Breast epithelium (tissue), 4 donors: ENCODE measurements at regions not wholly inside any gene's neighbourhood (a gene's known extent, or its start where the extent isn't known, plus 50 kb on each side); places are given as distances from the start of the nearest gene placed in this dataset.

ENCODE experiments used
- DNase-seq, 2 donors: peaks; one replicate each; pipeline ENCODE4 v3.0.0-alpha.2; 2019; ENCODE audit warnings: low spot score in 2 of 2
- H3K27ac ChIP-seq, 2 donors: fragments of 200-600 bp; sonication (generic) in 1 of 2; one replicate each; pipeline ENCODE4 v1.5.1; 2016 to 2019; ENCODE audit warnings: mild to moderate bottlenecking in 1 of 2
- H3K27me3 ChIP-seq, 2 donors: fragments of 200-600 bp; sonication (generic) in 1 of 2; one replicate each; pipeline versions ENCODE4 v1.5.1 to v1.6.0; 2017 to 2019; ENCODE audit warnings: control low read depth in 1 of 2, mild to moderate bottlenecking in 1 of 2
- H3K36me3 ChIP-seq: fragments of 200-600 bp; one replicate; pipeline ENCODE4 v1.5.1; 2019
- H3K4me1 ChIP-seq, 2 donors: fragments of 200-600 bp; sonication (generic); one replicate each; pipeline ENCODE4 v1.5.1; 2016 to 2019; ENCODE audit warnings: control low read depth in 1 of 2
- H3K4me3 ChIP-seq, 3 donors: fragments of 200-600 bp; sonication (generic); 1 replicate in 2 of 3; 2 replicates in 1 of 3; pipeline ENCODE4 v1.5.1; 2016 to 2019; ENCODE audit warnings: mild to moderate bottlenecking in 3 of 3, moderate library complexity in 2 of 3
- H3K9me3 ChIP-seq, 2 donors: fragments of 200-600 bp; sonication (generic) in 1 of 2; one replicate each; pipeline ENCODE4 v1.5.1; 2016 to 2019; ENCODE audit warnings: control low read depth in 1 of 2
- CTCF ChIP-seq, 3 donors: fragments of 450-650 bp; IDR thresholded peaks; one replicate each; pipeline ENCODE4 v1.5.1; 2016 to 2017; ENCODE audit warnings: antibody characterized with exemption in 3 of 3, mild to moderate bottlenecking in 3 of 3, moderate library complexity in 3 of 3
- POLR2A ChIP-seq: fragments of 450-650 bp; IDR thresholded peaks from one replicate; pipeline ENCODE4 v1.6.1; 2016; ENCODE audit warnings: antibody characterized with exemption, mild to moderate bottlenecking, moderate library complexity
- POLR2AphosphoS5 ChIP-seq, 3 donors: sonication (generic); formaldehyde crosslinking; IDR thresholded peaks; one replicate each; pipeline ENCODE4 v1.6.1; 2017; ENCODE audit warnings: antibody characterized with exemption in 3 of 3
- intact Hi-C: fragments of 100-400 bp; cut with DNase I; formaldehyde crosslinking; loops from one replicate; pipeline ENCODE4 v1.15.1; 2023; ENCODE audit warnings: low total_unique reads

DNA sequence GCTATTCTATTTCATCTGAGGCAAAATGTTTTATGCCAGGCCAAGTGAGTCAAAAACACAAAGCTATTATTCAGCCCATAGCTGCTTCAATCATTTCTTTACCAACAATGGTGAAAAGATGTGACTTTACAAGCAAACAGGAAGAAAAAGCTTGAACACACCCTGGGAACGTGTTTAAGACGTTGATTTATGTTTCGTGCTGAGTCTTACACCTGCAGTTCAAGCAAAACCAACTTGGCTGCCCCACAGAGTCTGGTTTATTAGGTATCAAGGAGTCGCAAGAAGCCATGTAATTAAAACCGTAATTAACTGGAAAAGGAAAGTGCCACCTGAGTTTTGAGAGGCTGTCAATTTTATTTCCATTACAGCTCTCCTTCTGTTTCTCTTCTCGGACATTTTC lies 295.5 kb downstream of the MEIS1 start:
- Histone ChIP-seq H3K36me3 (no peaks in the 10 kb centered on the region), H3K27ac (no peak overlapping the region), H3K4me1 (no peaks in the 10 kb centered on the region), H3K9me3 (no peaks in the 10 kb centered on the region), H3K4me3 (no peak overlapping the region), H3K27me3 (no peaks in the 10 kb centered on the region)
- TF ChIP-seq POLR2AphosphoS5 (IDR thresholded peaks at IDR 0.05) (no peak), CTCF (IDR thresholded peaks at IDR 0.05) (no peak), POLR2A (no peak)
- DNase-seq, result no peak
- intact Hi-C loops, result no loop called here

DNA sequence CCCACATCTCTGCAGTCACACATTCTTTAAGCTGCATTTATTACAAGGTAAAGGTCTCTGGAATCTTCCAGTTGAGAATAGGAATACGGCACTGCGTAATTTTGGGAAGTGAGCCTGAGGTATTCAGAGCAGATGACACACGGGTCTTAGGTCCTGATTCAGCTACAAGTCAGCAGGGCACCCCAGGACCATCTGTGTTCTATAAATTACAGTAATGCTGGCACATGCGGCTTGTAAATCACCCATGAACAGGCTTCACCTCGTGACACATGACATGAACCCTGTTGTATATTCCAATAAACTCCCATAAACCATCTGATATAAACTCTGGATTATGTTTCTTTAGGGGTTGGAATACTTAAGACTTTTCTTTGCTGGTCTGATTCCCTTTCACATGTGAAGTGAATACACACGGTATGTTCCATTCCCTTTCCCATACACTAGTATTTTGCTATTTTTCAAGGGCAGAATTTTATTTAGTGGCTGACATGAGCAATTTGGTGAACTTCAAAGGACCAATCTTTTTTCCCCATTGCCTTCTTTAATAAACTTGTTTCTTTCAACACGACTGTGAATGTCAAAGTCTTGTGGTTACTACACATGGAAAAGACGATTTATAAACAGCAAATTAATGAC lies 298.6 kb downstream of the MEIS1 start:
- intact Hi-C loops, result no loop called here
- Histone ChIP-seq H3K4me1 (no peaks in the 10 kb centered on the region), H3K27me3 (no peaks in the 10 kb centered on the region), H3K36me3 (no peaks in the 10 kb centered on the region), H3K27ac (no peak overlapping the region), H3K9me3 (no peaks in the 10 kb centered on the region), H3K4me3 (no peak overlapping the region)
- DNase-seq, result no peak
- TF ChIP-seq CTCF (IDR thresholded peaks at IDR 0.05) (no peak), POLR2A (no peak), POLR2AphosphoS5 (IDR thresholded peaks at IDR 0.05) (no peak)

- H3K27ac ChIP-seq, result no peak overlapping the region
- no peaks in the 10 kb centered on the region for H3K9me3 ChIP-seq
- no peaks in the 10 kb centered on the region for H3K36me3 ChIP-seq
- H3K4me3 ChIP-seq, result no peak overlapping the region
- intact Hi-C loops, result loop anchor here (5.0 kb wide), 1 partner anchor 1148 kb away; no protein-coding TSS in a partner anchor
- H3K4me1 ChIP-seq, result no peaks in the 10 kb centered on the region
- DNase-seq, result no peak
- no peaks in the 10 kb centered on the region for H3K27me3 ChIP-seq
- no peak for TF ChIP-seq POLR2AphosphoS5 (IDR thresholded peaks at IDR 0.05)
- TF ChIP-seq CTCF (IDR thresholded peaks at IDR 0.05), result no peak
- TF ChIP-seq POLR2A, result no peak
These were observed 314.0 kb downstream of the MEIS1 start for GRCh38 chr2:66748939-66749338.

- no peak overlapping the region for H3K27ac ChIP-seq
- intact Hi-C loops, result loop anchor here (5.0 kb wide), 1 partner anchor 1148 kb away; no protein-coding TSS in a partner anchor
- no peak overlapping the region for H3K4me3 ChIP-seq
- no peak for DNase-seq
- H3K4me1 ChIP-seq, result no peaks in the 10 kb centered on the region
- no peaks in the 10 kb centered on the region for H3K27me3 ChIP-seq
- TF ChIP-seq POLR2A (no peak), CTCF (IDR thresholded peaks at IDR 0.05) (no peak), POLR2AphosphoS5 (IDR thresholded peaks at IDR 0.05) (no peak)
- H3K36me3 ChIP-seq, result no peaks in the 10 kb centered on the region
- no peaks in the 10 kb centered on the region for H3K9me3 ChIP-seq
These were observed 314.6 kb downstream of the MEIS1 start for GRCh38 chr2:66749566-66749965.

DNA sequence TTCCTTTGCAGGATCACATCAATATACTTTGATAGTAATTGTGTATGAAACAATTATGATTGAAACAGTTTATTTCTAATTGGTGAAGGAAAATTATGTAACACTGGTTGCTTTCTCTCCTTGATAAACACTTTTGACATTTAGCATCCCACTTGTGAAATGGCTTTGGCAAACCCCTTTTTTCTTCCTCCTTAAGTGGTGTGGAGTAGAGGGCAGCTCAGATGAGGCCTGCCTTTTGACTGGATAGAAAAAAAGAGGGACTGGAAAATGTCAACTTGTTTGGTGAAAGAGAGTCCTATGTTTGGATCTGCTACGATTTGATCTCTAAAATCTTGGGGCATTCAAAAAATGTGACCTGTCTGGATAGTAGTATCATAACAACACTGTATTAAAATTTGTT lies 318.3 kb downstream of the MEIS1 start:
- Histone ChIP-seq H3K36me3 (no peaks in the 10 kb centered on the region), H3K9me3 (peaks cover 0 to 5% of the 10 kb centered on the region in 2 donors), H3K4me1 (no peaks in the 10 kb centered on the region), H3K27ac (no peak overlapping the region), H3K4me3 (no peak overlapping the region), H3K27me3 (no peaks in the 10 kb centered on the region)
- TF ChIP-seq POLR2A (no peak), POLR2AphosphoS5 (IDR thresholded peaks at IDR 0.05) (no peak), CTCF (IDR thresholded peaks at IDR 0.05) (no peak)
- DNase-seq, result no peak
- intact Hi-C loops, result no loop called here
